Esophagus squamous epithelium (tissue), 5 donors: ENCODE measurements at regions not wholly inside any gene's neighbourhood (a gene's known extent, or its start where the extent isn't known, plus 50 kb on each side); places are given as distances from the start of the nearest gene placed in this dataset.

ENCODE experiments used
- DNase-seq: peaks from one replicate; lab custom pipeline; 2025; lab: John Stamatoyannopoulos, UW
- H3K27ac ChIP-seq, 4 donors: fragments of 200-600 bp; sonication (generic); one replicate each; pipeline ENCODE4 v1.5.1; 2016 to 2019; ENCODE audit warnings: mild to moderate bottlenecking in 1 of 4
- H3K27me3 ChIP-seq, 4 donors: fragments of 200-600 bp; sonication (generic); 1 replicate in 3 of 4; 2 replicates in 1 of 4; pipeline versions ENCODE4 v1.5.1 to v1.6.0; 2017 to 2021; ENCODE audit warnings: antibody characterized with exemption in 1 of 4
- H3K36me3 ChIP-seq, 3 donors: fragments of 200-600 bp; sonication (generic); one replicate each; pipeline ENCODE4 v1.5.1; 2016 to 2019
- H3K4me1 ChIP-seq, 3 donors: fragments of 200-600 bp; sonication (generic); one replicate each; pipeline ENCODE4 v1.5.1; 2017 to 2019
- H3K4me3 ChIP-seq, 4 donors: fragments of 200-600 bp; sonication (generic); 1 replicate in 3 of 4; 2 replicates in 1 of 4; pipeline ENCODE4 v1.5.1; 2016 to 2019; ENCODE audit warnings: mild to moderate bottlenecking in 2 of 4, moderate library complexity in 1 of 4
- H3K9me3 ChIP-seq, 3 donors: fragments of 200-600 bp; sonication (generic); one replicate each; pipeline ENCODE4 v1.5.1; 2016 to 2019
- CTCF ChIP-seq, 6 experiments: fragments of 450-650 bp in 4 of 6; fragments of 200-600 bp in 2 of 6; sonication (generic) in 2 of 6; IDR thresholded peaks; one replicate each; pipeline ENCODE4 v1.5.1; 2016 to 2019; ENCODE audit warnings: antibody characterized with exemption in 6 of 6, mild to moderate bottlenecking in 4 of 6, moderate library complexity in 4 of 6
- POLR2A ChIP-seq, 4 donors: fragments of 450-650 bp; IDR thresholded peaks; one replicate each; pipeline ENCODE4 v1.6.1; 2017; ENCODE audit warnings: antibody characterized with exemption in 4 of 4, mild to moderate bottlenecking in 4 of 4, moderate library complexity in 3 of 4
- WGBS, 2 donors: methylation state at CpG; one replicate each; pipeline ENCODE4 v1.1.5; 2018; 5-methylcytosine and 5-hydroxymethylcytosine counted together
- intact Hi-C: fragments of 100-400 bp; cut with DNase I; formaldehyde crosslinking; loops from one replicate; pipeline ENCODE4 v1.15.0; 2022
- donor health status: DM: yes; HTN: yes; CAD: no.

- Histone ChIP-seq H3K27me3 (no peaks in the 10 kb centered on the region), H3K4me1 (no peaks in the 10 kb centered on the region), H3K4me3 (no peak overlapping the region), H3K9me3 (peaks cover 0 to 4% (median 0%) of the 10 kb centered on the region in 3 donors), H3K27ac (no peak overlapping the region), H3K36me3 (no peaks in the 10 kb centered on the region)
- TF ChIP-seq POLR2A (IDR thresholded peaks at IDR 0.05) (no peak), CTCF (IDR thresholded peaks at IDR 0.05) (no peak)
- DNase-seq, result no peak
- 59 to 64% methylated on average over 4 of the region's 4 CpGs for WGBS, 2 donors
- intact Hi-C loops, result no loop called here
Observed at GRCh38 chr20:7392542-7393206, 547.6 kb downstream of the HAO1 start.

GRCh38 chr20:7399114-7399513, 541.1 kb downstream of the HAO1 start:
- Histone ChIP-seq H3K4me3 (no peak overlapping the region), H3K36me3 (no peaks in the 10 kb centered on the region), H3K4me1 (no peaks in the 10 kb centered on the region), H3K9me3 (peaks cover 0 to 4% (median 0%) of the 10 kb centered on the region in 3 donors), H3K27ac (no peak overlapping the region), H3K27me3 (no peaks in the 10 kb centered on the region)
- TF ChIP-seq POLR2A (IDR thresholded peaks at IDR 0.05) (no peak), CTCF (IDR thresholded peaks at IDR 0.05) (no peak)
- WGBS, 2 donors, result 71 to 77% methylated on average over 6 of the region's 6 CpGs
- intact Hi-C loops, result no loop called here
- DNase-seq, result no peak

GRCh38 chr20:7399575-7399974, 540.7 kb downstream of the HAO1 start:
- Histone ChIP-seq H3K4me3 (no peak overlapping the region), H3K4me1 (no peaks in the 10 kb centered on the region), H3K27ac (no peak overlapping the region), H3K36me3 (no peaks in the 10 kb centered on the region), H3K9me3 (peaks cover 0 to 4% (median 0%) of the 10 kb centered on the region in 3 donors), H3K27me3 (no peaks in the 10 kb centered on the region)
- WGBS, 2 donors, result 39 to 61% methylated on average over 3 of the region's 3 CpGs
- TF ChIP-seq POLR2A (IDR thresholded peaks at IDR 0.05), result no peak
- DNase-seq, result no peak
- intact Hi-C loops, result no loop called here

DNA sequence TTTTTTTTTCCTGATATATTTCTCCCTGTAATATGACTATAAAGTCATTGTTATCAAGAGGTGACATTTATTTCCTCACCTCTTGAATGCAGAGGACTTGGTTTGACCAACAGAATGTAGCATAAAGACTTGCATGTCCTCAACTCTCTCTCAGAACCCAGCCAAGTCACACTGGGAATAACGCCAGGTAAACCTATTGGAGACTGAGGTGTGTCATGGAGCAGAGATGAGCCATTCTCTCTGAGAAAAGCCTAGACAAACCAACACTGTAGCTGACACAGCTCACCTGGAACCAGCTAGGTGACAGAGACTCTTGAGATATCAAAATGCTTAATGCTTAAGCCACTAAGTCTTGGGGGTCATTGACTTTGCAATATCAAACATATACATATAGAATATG, 533.6 kb downstream of the HAO1 start:
- Histone ChIP-seq H3K9me3 (no peaks in the 10 kb centered on the region), H3K4me3 (no peak overlapping the region), H3K36me3 (no peaks in the 10 kb centered on the region), H3K27me3 (no peaks in the 10 kb centered on the region), H3K27ac (no peak overlapping the region), H3K4me1 (no peaks in the 10 kb centered on the region)
- DNase-seq, result no peak
- TF ChIP-seq POLR2A (IDR thresholded peaks at IDR 0.05) (no peak), CTCF (IDR thresholded peaks at IDR 0.05) (no peak)
- 73 to 88% methylated on average over 1 of the region's 1 CpG for WGBS, 2 donors
- intact Hi-C loops, result no loop called here

GRCh38 chr20:7410150-7410549, 530.1 kb downstream of the HAO1 start:
- H3K9me3 ChIP-seq, result no peaks in the 10 kb centered on the region
- WGBS, 2 donors, result 49 to 53% methylated on average over 3 of the region's 3 CpGs
- intact Hi-C loops, result no loop called here
- H3K4me3 ChIP-seq, result no peak overlapping the region
- no peaks in the 10 kb centered on the region for H3K36me3 ChIP-seq
- no peak for TF ChIP-seq POLR2A (IDR thresholded peaks at IDR 0.05)
- H3K27me3 ChIP-seq, result no peaks in the 10 kb centered on the region
- DNase-seq, result no peak
- no peaks in the 10 kb centered on the region for H3K4me1 ChIP-seq
- no peak overlapping the region for H3K27ac ChIP-seq

DNA sequence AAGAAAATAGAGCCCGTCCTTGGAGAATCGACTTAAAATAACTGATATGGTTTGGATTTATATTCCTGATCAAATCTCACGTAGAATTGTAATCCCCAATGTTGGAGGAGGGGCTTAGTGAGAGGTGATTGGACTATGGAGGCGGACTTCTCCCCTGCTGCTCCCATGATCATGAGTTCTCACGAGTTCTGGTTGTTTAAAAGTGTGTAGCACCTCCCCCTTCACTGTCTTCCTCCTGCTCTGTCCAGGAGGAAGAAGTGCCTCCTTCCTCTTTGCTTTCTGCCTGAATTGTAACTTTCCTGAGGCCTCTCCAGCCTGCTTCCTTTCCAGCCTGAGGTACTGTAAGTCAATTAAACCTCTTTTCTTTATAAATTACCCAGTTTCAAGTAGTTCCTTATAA, 529.2 kb downstream of the HAO1 start:
- WGBS, 2 donors, result 70 to 77% methylated on average over 5 of the region's 5 CpGs
- Histone ChIP-seq H3K9me3 (no peaks in the 10 kb centered on the region), H3K27me3 (no peaks in the 10 kb centered on the region), H3K27ac (no peak overlapping the region), H3K4me1 (no peaks in the 10 kb centered on the region), H3K4me3 (no peak overlapping the region), H3K36me3 (no peaks in the 10 kb centered on the region)
- DNase-seq, result no peak
- intact Hi-C loops, result no loop called here
- TF ChIP-seq CTCF (IDR thresholded peaks at IDR 0.05), result no peak
- TF ChIP-seq POLR2A (IDR thresholded peaks at IDR 0.05), result no peak
